ENCODE measurements at regions not wholly inside any gene's neighbourhood (a gene's known extent, or its start where the extent isn't known, plus 50 kb on each side); places are given as distances from the start of the nearest gene placed in this dataset.

GRCh38 chr3:111325160-111325718 is 216.8 kb upstream of the CD96 start:
- H3K23ac ChIP-seq (ENCODE audit: insufficient read length, low read depth, low read length), result no peak overlapping the region

More at GRCh38 chr3:111325160-111325718, 216.8 kb upstream of the CD96 start:
- Histone ChIP-seq H2AFZ (ENCODE audit: low read length) (no peak overlapping the region), H3K18ac (ENCODE audit: insufficient read length, low read depth, low read length) (no peak overlapping the region), H3K79me1 (ENCODE audit: insufficient read depth, low read depth, low read length, poor library complexity, severe bottlenecking) (no peaks in the 10 kb centered on the region), H4K20me1 (ENCODE audit: control insufficient read depth, insufficient read depth, insufficient read length) (no peaks in the 10 kb centered on the region), H2AK5ac (ENCODE audit: insufficient read length, low read length) (no peak overlapping the region), H2BK12ac (ENCODE audit: insufficient read length, low read depth, low read length) (no peak overlapping the region), H3K4me2 (ENCODE audit: insufficient read depth, insufficient read length, low read length) (no peak overlapping the region), H2BK120ac (ENCODE audit: low read depth, low read length, poor library complexity, severe bottlenecking) (no peak overlapping the region), H4K5ac (ENCODE audit: insufficient read length, low read depth, low read length) (no peak overlapping the region), H3T11ph (ENCODE audit: low read length) (no peak overlapping the region), H3K9me3 (ENCODE audit: control insufficient read depth, low read depth, low read length) (no peaks in the 10 kb centered on the region), H3K14ac (ENCODE audit: insufficient read depth, low read length) (no peak overlapping the region), H3K79me2 (ENCODE audit: insufficient read depth, low read length) (no peaks in the 10 kb centered on the region), H4K8ac (replicated peaks; ENCODE audit: insufficient read length, low read depth, low read length) (no peak overlapping the region), H4K91ac (ENCODE audit: insufficient read length, low read depth, low read length) (no peak overlapping the region), H3K27me3 (ENCODE audit: insufficient read depth, low read length) (no peaks in the 10 kb centered on the region), H2BK15ac (ENCODE audit: low read depth, low read length) (no peak overlapping the region), H2BK5ac (ENCODE audit: insufficient read length, low read length) (no peak overlapping the region), H3K9ac (ENCODE audit: extremely low read depth, insufficient read length, low read length) (no peak overlapping the region), H3K4me1 (ENCODE audit: insufficient read depth, low read length) (no peaks in the 10 kb centered on the region), H3K56ac (ENCODE audit: insufficient read length, low read depth, low read length) (no peak overlapping the region), H2BK20ac (ENCODE audit: low read depth, low read length, poor library complexity, severe bottlenecking) (no peak overlapping the region), H3K23me2 (ENCODE audit: insufficient read length, low read depth, low read length, poor library complexity, severe bottlenecking) (no peaks in the 10 kb centered on the region), H3K27ac (ENCODE audit: insufficient read length, low read depth, low read length) (no peak overlapping the region), H3K4ac (ENCODE audit: low read depth, low read length) (no peak overlapping the region)
- Mint-ChIP-seq H3K27me3 (ENCODE audit: low read depth) (peaks cover 21% of the 10 kb centered on the region), H3K9me3 (no peaks in the 10 kb centered on the region), H3K36me3 (ENCODE audit: insufficient read depth in 1 of 3, low read depth in 3 of 3) (no peaks in the 10 kb centered on the region), H3K27ac (no peak overlapping the region), H3K4me3 (no peak overlapping the region), H3K4me1 (no peaks in the 10 kb centered on the region)
- no CpG with 5 or more reads among the region's 4 CpGs for WGBS (ENCODE audit: extremely low coverage, insufficient read length, low lambda C conversion rate)
- no peak for TF ChIP-seq CTCF (conservative IDR thresholded peaks at IDR 0.05)
- DNase-seq, result no peak
